Neural progenitor cell (in vitro differentiated cells): ENCODE measurements at regions not wholly inside any gene's neighbourhood (a gene's known extent, or its start where the extent isn't known, plus 50 kb on each side); places are given as distances from the start of the nearest gene placed in this dataset.

Source experiments
- DNase-seq: peaks from one replicate; pipeline ENCODE4 v3.0.0-alpha.2; 2016; ENCODE audit warnings: low spot score
- H2AFZ ChIP-seq: fragments of 200-600 bp; sonication (generic); replicated peaks from 2 replicates; pipeline ENCODE4 v1.6.1; 2016; ENCODE audit warnings: antibody characterized with exemption
- H3F3A ChIP-seq: fragments of 200-600 bp; sonication (generic); 2 replicates; pipeline ENCODE4 v1.6.1; 2016; ENCODE audit warnings: antibody characterized with exemption, low read depth
- H3K27ac ChIP-seq: fragments of 200-600 bp; sonication (generic); 2 replicates; pipeline ENCODE4 v1.5.1; 2016; ENCODE audit warnings: mild to moderate bottlenecking
- H3K27me3 ChIP-seq: fragments of 200-600 bp; sonication (generic); 2 replicates; pipeline ENCODE4 v1.6.1; 2016; ENCODE audit warnings: mild to moderate bottlenecking, moderate library complexity
- H3K36me3 ChIP-seq: fragments of 200-600 bp; sonication (generic); 2 replicates; pipeline ENCODE4 v1.5.1; 2016
- H3K4me1 ChIP-seq: fragments of 200-600 bp; sonication (generic); 2 replicates; pipeline ENCODE4 v1.6.1; 2016; ENCODE audit warnings: mixed run types
- H3K4me2 ChIP-seq: fragments of 200-600 bp; sonication (generic); 2 replicates; pipeline ENCODE4 v1.6.1; 2016
- H3K4me3 ChIP-seq: fragments of 200-600 bp; sonication (generic); 2 replicates; pipeline ENCODE4 v1.5.1; 2016
- H3K79me2 ChIP-seq: fragments of 200-600 bp; sonication (generic); 2 replicates; pipeline ENCODE4 v1.6.1; 2016; ENCODE audit warnings: low read depth
- H3K9ac ChIP-seq: fragments of 200-600 bp; sonication (generic); 2 replicates; pipeline ENCODE4 v1.6.1; 2016
- H3K9me3 ChIP-seq: fragments of 200-600 bp; sonication (generic); 2 replicates; pipeline ENCODE4 v1.5.1; 2016; ENCODE audit warnings: low read depth
- H4K20me1 ChIP-seq: fragments of 200-600 bp; sonication (generic); 2 replicates; pipeline ENCODE4 v1.6.1; 2016; ENCODE audit warnings: low read depth
- H3K27ac Mint-ChIP-seq: 3 replicates; pipeline ENCODE4 v1.8.0; 2021; ENCODE audit warnings: mixed read lengths
- H3K27me3 Mint-ChIP-seq: 2 replicates; pipeline ENCODE4 v1.8.0; 2022; ENCODE audit warnings: low read depth, mild to moderate bottlenecking, inconsistent platforms, moderate library complexity, mixed read lengths; ENCODE audit not compliant: insufficient read depth
- H3K36me3 Mint-ChIP-seq: 3 replicates; pipeline ENCODE4 v1.8.0; 2021; ENCODE audit warnings: mixed read lengths
- H3K4me1 Mint-ChIP-seq: 3 replicates; pipeline ENCODE4 v1.8.0; 2021; ENCODE audit warnings: mixed read lengths
- H3K4me3 Mint-ChIP-seq: 3 replicates; pipeline ENCODE4 v1.8.0; 2021; ENCODE audit warnings: mild to moderate bottlenecking, moderate library complexity, mixed read lengths
- H3K9me3 Mint-ChIP-seq: 3 replicates; pipeline ENCODE4 v1.8.0; 2020; ENCODE audit warnings: mixed read lengths
- CTCF ChIP-seq: fragments of 200-600 bp; sonication (generic); IDR thresholded peaks from 2 replicates; pipeline ENCODE4 v1.5.1; 2017; ENCODE audit warnings: antibody characterized with exemption, mild to moderate bottlenecking
- EZH2 ChIP-seq: fragments of 200-600 bp; sonication (generic); IDR thresholded peaks from 2 replicates; pipeline ENCODE4 v1.6.1; 2017; ENCODE audit warnings: antibody characterized with exemption, mild to moderate bottlenecking, moderate library complexity
- EZH2phosphoT487 ChIP-seq: fragments of 200-600 bp; sonication (generic); IDR thresholded peaks from 2 replicates; pipeline ENCODE4 v1.6.1; 2017; ENCODE audit warnings: antibody characterized with exemption

- no peak overlapping the region for H2AFZ ChIP-seq
- no peaks in the 10 kb centered on the region for H3F3A ChIP-seq
- H3K4me1 Mint-ChIP-seq, result peaks cover 3% of the 10 kb centered on the region
- no peak overlapping the region for H3K9ac ChIP-seq
- H3K9me3 Mint-ChIP-seq, result no peaks in the 10 kb centered on the region
- H3K9me3 ChIP-seq, result no peaks in the 10 kb centered on the region
- DNase-seq, result no peak
- no peak overlapping the region for H3K27ac Mint-ChIP-seq
- no peaks in the 10 kb centered on the region for H3K79me2 ChIP-seq
- no peaks in the 10 kb centered on the region for H3K27me3 Mint-ChIP-seq
- TF ChIP-seq EZH2phosphoT487 (no peak), CTCF (no peak), EZH2 (no peak)
- no peak overlapping the region for H3K4me3 Mint-ChIP-seq
- no peaks in the 10 kb centered on the region for H3K27me3 ChIP-seq
- H3K4me3 ChIP-seq, result no peak overlapping the region
- no peak overlapping the region for H3K27ac ChIP-seq
- no peaks in the 10 kb centered on the region for H3K36me3 Mint-ChIP-seq
- H3K4me2 ChIP-seq, result no peak overlapping the region
- H3K4me1 ChIP-seq, result no peaks in the 10 kb centered on the region
- H3K36me3 ChIP-seq, result no peaks in the 10 kb centered on the region
- H4K20me1 ChIP-seq, result no peaks in the 10 kb centered on the region
Measured at GRCh38 chr4:71243091-71243833, 95.6 kb upstream of the SLC4A4 start.

DNA sequence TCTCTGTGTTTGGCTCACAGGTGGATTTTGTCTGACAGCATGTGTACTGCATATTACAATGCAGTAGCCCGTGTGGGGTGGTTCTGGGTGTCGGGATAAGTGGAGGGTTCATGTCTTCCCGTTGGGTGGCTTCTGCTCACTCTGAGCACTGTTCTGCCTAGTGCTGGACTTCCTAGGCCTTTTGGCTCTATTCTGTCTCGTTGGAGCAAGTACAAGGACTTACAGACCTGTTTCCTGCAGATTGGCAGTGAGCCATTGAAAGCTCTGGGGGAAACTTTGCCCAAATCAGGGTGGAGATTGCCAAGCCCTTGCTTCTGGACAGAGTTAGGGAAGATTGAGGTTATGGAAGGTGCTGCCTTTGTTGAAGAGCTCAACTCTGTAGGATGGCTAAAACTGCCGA is 91.1 kb upstream of the SLC4A4 start:
- H3F3A ChIP-seq, result no peaks in the 10 kb centered on the region
- TF ChIP-seq EZH2 (no peak), EZH2phosphoT487 (no peak), CTCF (no peak)
- no peak overlapping the region for H3K9ac ChIP-seq
- H3K4me3 ChIP-seq, result no peak overlapping the region
- no peak overlapping the region for H3K27ac ChIP-seq
- H3K9me3 ChIP-seq, result no peaks in the 10 kb centered on the region
- H3K27ac Mint-ChIP-seq, result no peak overlapping the region
- no peak overlapping the region for H2AFZ ChIP-seq
- H3K4me3 Mint-ChIP-seq, result no peak overlapping the region
- H3K4me2 ChIP-seq, result no peak overlapping the region
- no peaks in the 10 kb centered on the region for H3K27me3 ChIP-seq
- DNase-seq, result no peak
- peaks cover 2% of the 10 kb centered on the region for H3K27me3 Mint-ChIP-seq
- no peaks in the 10 kb centered on the region for H3K4me1 Mint-ChIP-seq
- no peaks in the 10 kb centered on the region for H3K4me1 ChIP-seq
- no peaks in the 10 kb centered on the region for H3K9me3 Mint-ChIP-seq
- H3K36me3 ChIP-seq, result no peaks in the 10 kb centered on the region
- no peaks in the 10 kb centered on the region for H3K36me3 Mint-ChIP-seq
- H4K20me1 ChIP-seq, result no peaks in the 10 kb centered on the region
- H3K79me2 ChIP-seq, result no peaks in the 10 kb centered on the region

GRCh38 chr4:71251261-71251660 is 87.6 kb upstream of the SLC4A4 start:
- no peak overlapping the region for H2AFZ ChIP-seq
- H3K4me3 Mint-ChIP-seq, result no peak overlapping the region

More at GRCh38 chr4:71251261-71251660, 87.6 kb upstream of the SLC4A4 start:
- DNase-seq, result no peak
- no peaks in the 10 kb centered on the region for H3K4me1 Mint-ChIP-seq
- H3K9me3 Mint-ChIP-seq, result no peaks in the 10 kb centered on the region
- Histone ChIP-seq H3K4me1 (no peaks in the 10 kb centered on the region), H3K9me3 (no peaks in the 10 kb centered on the region), H3K36me3 (no peaks in the 10 kb centered on the region), H3K9ac (no peak overlapping the region), H4K20me1 (no peaks in the 10 kb centered on the region), H3K27ac (no peak overlapping the region), H3K27me3 (no peaks in the 10 kb centered on the region), H3K79me2 (no peaks in the 10 kb centered on the region), H3K4me2 (no peak overlapping the region), H3F3A (no peaks in the 10 kb centered on the region), H3K4me3 (no peak overlapping the region)
- H3K36me3 Mint-ChIP-seq, result no peaks in the 10 kb centered on the region
- H3K27me3 Mint-ChIP-seq, result peaks cover 2% of the 10 kb centered on the region
- H3K27ac Mint-ChIP-seq, result no peak overlapping the region
- TF ChIP-seq EZH2 (no peak), CTCF (no peak), EZH2phosphoT487 (no peak)
